GM18868 (cell line): ENCODE measurements at regions not wholly inside any gene's neighbourhood (a gene's known extent, or its start where the extent isn't known, plus 50 kb on each side); places are given as distances from the start of the nearest gene placed in this dataset.
A peak's percentile ranks its signal among the peaks of the same experiment; 100 is the strongest.

Experiments
- ATAC-seq: cut with Tn5 transposase; IDR thresholded peaks from one replicate; pipeline ENCODE4 v1.9.1; 2021; ENCODE audit warnings: mild to moderate bottlenecking, moderate library complexity; ENCODE audit not compliant: unreplicated experiment

DNA sequence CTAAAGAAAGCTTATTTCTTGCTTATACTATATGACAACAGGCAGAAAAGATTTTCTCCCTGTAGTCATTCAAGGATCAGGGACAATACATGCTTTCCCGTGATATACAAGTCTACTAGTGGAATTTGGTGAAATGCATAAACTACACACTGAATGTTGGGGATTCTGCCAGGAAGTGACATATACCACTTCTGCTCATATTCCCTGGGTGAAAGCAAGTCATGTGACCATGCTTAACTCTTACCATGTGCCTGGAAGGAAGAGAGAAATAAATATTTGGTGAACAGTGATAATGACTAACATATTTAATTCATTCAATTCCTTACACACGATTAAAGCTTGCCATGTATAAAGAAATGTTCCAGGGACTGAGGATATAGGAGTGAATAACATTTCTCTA lies 534.6 kb downstream of the PPARGC1A start:
- ATAC-seq: no peak

DNA sequence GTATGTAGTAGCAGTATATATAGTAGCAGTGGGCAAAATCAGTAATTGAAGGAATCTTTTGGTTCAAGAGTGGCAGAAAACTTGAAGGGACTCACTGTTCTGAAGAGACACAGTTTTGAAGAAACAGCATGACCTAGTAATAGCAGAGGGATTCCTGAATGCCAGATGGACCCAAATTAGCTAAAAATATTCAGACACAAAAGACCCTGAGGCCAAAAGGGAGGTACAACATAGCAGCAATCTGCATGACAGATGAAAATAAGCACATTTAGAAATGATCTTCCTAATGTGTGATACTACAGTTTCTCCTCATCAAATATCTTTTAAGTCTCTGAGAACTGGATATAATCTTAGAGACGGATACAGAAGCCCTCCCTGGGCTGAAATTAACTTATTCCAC lies 536.6 kb downstream of the PPARGC1A start:
- ATAC-seq: no peak

DNA sequence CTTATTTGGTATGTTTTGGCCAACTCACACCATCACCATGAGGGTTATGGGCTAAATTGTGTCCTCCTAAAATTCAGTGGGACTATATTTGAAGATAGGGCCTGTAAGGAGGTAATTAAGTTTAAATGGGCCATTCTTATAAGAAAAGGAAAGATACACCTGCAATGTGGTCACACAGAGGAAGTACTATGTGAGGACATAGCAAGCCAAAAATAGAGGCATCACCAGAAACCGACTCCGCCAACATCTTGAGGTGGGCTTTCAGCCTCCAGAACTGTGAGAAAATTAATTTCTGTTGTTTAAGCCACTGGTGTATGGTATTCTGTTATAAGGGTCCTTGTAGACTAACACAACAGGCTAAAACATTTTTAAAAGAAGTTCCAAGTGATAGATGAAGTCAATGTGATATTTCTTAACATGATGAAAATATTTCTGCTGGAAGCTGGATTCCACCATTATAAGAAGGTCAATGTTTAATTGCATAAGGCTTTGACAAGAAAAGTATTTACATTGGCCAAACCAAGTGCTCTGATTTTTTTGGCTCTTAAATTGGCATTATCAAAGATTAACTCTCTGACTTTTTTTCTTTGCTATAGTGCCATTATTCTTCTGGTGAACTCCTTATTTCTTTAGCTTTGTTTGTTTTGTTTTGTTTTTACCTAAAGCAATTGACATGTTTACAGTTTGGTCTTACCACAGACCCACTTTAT lies 540.9 kb downstream of the PPARGC1A start:
- peak; percentile 62 for ATAC-seq

DNA sequence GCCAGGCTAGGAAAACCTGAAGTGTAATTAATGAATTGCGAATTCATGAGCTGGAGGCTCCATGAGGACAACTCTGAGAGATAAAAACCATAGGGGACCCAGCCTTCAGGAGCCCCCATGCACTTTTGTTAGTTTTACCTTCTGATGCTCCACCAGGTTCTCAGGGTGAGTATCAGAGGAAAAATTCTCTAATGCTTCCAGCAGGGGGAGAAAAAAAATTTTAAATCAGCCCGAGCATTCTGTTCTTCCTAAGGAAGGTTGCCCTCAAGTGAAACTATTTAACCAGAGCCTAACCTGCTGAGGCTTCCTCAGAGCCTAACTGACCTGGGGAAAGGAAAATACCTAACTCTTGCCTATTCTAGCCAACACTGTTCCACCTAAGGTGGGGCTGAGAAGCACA lies 552.6 kb downstream of the PPARGC1A start:
- ATAC-seq: no peak

DNA sequence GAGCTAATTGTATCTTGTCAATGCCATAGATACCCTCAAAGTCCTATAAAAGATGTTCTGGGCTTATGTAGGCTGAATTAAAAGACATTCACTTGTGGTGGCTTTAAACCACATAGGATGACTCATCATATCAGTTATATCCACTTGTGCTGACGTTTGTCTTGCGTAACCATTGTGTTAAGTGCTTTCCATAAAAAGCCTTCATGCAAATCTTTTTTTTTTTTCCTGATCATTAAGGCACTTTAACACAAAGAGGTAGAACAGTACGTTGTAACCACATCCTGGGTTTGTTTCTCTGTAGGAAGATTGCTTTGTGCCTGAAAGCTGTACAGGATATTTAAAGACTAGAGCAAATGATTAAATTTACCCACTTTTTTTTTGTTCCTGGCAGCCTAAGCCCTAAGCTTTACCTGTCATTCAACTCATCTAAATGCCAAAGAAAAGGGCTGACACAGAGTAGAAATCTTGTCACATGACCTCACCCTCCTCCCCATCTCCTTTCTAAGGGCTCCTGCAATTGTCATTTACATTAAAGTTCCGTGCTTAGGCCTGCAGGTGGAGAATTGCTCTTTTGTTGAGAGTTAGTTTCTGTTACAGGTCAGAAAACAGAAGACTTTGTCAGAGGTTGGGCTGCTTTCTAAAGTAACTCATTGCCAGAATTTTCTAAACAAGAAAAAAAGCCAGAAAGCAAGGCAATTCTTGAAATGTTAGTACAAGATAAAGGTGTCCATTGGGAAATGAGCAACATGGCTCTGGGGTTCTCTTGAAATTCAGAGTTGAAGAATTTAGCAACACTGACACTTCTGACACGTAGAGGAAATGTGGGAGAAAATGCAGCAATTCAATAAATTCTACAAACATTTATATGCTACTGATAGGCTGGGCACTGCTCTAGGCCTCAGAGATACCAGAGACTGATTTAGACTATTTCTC lies 555.6 kb downstream of the PPARGC1A start:
- peak; percentile 82 for ATAC-seq

DNA sequence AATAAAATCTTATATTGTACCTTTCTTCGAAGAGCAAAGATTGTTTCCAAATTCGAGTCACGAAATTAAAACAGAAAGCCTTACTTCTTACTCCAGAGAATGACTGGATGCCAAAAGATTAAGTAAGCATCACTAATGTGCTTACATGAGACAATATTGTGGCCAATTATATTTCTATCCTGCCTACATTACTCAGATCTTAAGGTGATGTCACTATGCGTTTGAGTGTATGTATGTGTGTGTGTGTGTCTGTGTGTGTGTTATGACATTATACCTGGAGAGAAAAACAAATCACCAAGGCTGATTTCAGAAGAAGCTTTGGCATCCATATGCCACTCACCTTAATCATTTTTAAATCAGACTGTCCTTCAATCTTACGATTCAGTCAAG lies 556.3 kb downstream of the PPARGC1A start:
- peak; percentile 10 for ATAC-seq

DNA sequence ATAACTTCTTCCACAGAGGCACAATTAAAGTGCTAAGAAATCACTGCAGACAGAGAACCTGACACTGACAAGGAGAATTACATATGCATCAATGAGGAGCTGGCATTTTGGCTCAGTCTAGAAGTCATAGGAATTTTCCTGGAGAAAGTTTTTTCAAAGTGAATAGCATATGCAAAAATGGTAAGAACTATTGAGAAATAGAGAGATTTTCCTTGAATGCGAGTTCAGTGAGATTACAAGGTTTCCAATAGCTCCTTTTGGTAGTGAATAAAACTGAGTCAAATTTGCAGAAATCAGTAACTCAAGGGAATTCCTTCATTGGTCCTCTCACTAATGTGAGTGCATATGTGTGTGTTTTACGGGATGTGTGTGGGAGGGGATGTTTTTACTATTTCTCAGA lies 557.5 kb downstream of the PPARGC1A start:
- no peak for ATAC-seq

DNA sequence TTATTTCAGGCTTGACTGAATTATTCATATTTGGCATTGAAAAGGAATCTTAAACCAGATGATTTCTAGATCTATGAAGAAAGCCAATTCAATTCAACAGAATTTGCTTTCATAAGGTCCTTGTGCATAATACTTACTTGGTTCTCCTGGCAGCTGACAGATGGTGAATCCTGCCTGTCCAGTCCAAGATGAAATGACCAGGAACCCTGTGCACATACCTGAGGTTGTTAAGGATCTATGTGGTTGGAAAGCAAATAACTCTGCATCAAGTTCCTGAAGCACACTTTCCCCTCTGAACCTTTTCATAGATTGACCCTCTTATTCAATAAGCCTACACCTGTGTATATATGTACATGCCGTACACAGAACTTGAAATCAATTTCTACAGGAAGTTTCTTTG lies 562.7 kb downstream of the PPARGC1A start:
- ATAC-seq: no peak

DNA sequence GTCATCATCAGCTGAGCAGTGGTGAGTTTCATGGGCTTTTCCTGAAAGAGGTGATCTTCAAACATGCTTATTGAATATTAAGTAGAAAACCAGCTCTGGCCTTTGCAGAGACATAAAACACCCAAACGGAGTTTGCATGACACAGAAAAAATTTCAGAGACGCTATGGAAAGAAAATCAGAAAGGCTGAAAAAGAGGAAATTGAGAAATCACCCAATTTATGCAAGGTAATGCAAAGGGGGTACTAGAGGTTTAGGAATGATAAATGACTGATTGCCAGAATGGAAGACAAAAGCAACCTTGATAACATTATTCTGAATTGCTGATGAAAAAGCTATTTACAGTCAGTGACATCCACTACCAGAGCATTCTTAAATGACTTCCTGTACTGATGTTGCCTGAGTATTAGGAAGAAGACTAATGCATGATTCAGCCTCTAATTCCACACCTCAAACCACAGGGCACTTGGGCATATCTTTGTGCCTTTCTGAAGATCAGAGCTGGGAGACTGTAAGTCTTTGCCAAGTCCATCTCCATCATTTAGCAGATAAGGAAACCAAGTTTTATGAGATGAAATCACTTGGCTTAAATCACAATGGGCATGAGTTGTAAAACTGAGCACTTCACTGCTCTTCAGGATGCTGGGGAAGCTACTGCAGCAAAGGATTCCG lies 565.7 kb downstream of the PPARGC1A start:
- no peak for ATAC-seq

DNA sequence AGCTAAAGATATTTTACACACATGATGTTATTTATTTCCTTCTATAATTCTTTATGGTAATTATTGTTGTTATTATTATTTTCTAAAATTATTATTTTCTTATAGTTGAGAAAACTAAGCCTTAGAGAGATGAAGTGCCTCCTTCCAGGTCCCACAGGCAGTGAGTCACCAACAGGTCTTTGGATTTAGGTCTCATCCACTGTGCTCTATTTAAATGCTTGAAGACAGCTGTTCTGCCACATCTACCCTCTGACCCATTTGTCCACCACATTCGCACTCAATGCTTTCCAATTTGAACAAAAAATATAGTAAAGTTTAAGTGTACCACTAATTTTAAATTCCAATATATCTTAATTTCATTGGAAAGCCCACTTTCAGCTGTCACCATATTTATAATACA lies 566.4 kb downstream of the PPARGC1A start:
- ATAC-seq: no peak

DNA sequence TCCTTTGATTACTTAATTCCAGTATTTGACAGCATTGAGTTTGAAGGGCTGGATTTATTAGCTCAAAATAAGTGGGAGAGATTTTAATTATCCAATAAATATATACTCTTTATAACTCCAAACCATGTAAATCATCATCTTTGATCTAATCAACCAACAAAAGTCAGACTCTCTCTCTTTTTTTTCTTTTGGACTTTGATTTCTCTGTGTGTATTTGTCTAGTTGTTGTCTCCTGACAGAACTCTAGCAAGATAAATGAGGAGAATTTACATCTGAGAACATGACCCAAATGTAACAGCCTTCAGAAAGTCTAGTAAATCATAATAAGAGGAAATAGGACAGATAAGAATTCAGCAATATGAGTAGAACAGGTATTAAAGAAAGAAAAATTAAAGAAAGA lies 567.1 kb downstream of the PPARGC1A start:
- no peak for ATAC-seq

DNA sequence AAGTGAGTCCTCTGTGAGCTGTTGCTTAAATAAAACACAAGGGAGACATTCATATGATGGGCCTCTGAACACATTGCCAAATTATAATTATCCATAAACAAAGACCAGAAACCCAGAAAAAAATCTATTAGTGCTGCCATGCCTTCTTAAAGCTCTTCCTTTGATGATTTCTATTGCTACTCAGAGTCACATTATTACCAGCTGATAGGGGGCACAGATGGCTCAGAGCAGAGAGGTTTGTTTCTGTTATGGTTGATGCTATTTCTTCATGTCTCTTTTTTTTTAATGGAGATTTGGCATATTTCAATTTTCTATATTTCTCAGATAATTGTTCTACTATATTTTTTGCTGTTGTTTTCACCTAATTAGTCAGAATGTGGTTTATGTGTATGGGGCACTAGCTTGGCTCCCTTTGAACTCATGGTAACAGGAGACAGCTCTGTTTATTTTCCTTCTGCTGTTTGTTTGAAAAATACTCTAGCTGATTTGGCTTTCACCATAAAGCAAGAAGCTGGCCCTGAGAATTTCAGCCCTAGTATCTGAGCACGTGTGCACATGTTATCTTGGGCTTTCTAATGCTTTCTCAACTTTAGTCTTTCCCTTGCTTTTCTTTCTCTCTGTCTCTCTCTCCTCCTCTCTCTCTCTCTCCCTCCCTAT lies 568.8 kb downstream of the PPARGC1A start:
- ATAC-seq: no peak

DNA sequence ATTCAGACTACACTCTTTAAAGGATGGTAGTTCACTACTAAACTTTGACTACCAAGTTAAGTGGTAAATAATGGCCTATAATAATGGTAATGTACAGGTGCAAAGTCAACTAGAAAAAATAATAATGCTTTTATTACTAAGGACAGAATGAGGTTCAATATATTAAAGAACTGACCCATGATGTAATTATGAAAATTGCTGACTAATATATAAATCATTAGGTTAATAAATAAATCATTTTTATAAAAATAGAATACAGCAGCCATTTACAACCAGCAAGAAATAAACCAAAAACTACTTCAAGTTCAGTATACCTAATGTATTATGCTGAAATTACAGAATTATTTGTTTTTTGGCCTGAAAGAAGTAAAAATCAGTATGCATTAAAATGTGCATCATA lies 577.2 kb downstream of the PPARGC1A start:
- no peak for ATAC-seq

DNA sequence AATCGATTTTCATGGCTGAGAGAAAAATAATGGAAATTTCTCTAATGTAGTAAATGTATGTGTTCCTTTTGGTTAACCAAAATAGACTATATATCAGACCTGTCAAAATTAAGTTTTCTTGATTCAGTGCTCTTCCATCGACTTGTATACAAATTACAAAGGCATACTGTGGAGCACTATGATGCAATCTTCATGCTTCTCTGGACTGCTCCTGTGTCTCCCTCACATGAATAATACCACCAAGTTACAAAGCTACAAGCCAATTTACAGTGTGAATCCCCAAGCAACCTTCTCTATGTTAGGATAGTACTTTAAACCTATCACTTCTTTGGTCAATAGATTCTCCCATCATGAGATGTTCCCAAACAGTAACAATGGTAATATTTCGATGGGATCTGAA lies 577.9 kb downstream of the PPARGC1A start:
- no peak for ATAC-seq

DNA sequence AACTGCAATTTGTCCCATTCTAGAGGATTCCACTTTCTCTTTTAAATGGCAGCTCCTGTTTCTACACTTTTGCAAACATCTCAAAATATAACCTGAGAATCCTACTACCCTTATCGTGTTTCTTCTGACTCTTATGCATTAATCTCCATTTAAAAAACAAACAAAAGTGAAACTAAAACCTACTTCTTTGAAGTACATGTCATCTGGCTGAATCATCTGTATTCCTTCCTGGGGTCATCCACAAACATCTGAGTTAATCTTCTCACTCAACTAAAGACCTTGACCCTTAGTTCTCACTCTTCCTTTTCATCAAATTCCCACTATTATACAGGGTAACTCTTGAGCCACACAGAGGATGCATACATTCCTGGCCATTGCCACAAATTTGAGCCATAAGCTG lies 584.8 kb downstream of the PPARGC1A start:
- peak; percentile 55 for ATAC-seq

DNA sequence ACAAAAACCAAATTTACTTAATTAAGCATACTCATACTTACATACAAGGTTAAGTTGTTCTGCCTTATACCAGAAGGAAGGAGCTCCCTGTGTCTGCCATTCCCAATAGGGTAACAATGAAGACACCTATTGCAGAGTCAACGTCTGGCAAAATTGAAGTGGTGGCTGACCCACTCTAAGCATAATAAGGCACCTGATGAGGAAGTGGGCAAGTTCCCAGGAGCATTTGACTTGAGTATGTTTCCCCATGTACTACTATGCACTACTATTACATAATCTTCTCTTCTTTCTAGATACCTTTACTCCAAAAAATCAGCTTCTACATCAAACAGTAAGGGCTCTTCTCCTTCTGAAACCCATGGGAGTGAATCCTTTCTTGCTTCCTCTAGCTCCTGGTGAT lies 591.5 kb downstream of the PPARGC1A start:
- ATAC-seq: no peak

DNA sequence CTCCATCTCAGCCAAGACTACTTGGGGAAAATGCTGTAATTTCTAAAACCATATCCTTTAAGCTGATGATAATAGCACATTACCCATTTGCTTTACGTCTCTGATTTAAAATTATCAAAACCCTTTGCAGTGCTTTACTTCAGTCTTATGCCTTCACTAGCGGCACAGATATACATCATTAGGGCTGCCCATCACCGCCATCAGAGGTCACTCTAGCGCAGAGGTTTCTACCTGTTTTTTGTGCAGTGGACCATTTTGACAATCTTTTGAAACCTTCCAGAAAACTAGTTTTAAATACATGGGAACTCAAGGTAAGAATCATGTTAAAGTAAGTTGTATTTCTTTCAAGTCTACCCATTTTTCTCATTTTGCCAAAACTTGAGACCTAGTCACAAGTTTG lies 592.5 kb downstream of the PPARGC1A start:
- ATAC-seq: no peak

DNA sequence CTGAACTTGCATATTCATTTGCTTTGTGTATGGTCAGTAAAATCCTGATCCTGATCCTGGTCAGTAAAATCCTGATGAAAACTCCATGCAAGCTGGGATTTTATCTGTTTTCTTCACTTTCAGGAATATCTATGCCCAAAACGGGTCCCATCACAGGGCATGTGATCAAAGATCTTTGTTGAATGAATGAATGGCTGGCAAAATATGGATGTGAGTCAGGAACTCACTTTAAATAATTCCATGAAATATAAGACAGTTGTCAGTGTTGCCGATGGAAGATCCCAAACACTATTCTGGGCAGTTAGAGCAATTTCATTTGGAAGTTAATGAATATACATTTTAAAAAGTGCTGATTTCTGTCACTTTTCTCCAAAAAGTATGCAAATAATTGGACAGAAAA lies 598.4 kb downstream of the GBA3 start:
- ATAC-seq: no peak

DNA sequence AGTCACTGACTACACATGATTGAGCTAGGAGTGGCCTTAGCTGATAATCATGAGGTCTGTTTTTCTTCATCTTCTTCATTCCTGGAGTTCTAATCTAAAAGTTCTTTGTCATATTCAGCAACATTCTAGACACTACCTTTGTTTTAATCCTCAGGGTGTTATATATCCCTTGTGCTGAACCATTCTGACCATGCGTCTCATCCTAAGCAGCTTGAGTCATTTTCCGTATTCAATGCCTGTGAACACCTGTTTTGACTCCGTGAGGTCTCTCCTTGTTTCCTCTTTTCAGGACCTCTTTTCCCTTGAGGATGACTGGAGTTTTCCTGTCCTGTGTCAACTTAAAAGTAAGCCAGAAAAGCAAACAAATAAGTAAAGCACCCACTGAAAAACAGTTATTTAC lies 597.9 kb downstream of the GBA3 start:
- no peak for ATAC-seq

DNA sequence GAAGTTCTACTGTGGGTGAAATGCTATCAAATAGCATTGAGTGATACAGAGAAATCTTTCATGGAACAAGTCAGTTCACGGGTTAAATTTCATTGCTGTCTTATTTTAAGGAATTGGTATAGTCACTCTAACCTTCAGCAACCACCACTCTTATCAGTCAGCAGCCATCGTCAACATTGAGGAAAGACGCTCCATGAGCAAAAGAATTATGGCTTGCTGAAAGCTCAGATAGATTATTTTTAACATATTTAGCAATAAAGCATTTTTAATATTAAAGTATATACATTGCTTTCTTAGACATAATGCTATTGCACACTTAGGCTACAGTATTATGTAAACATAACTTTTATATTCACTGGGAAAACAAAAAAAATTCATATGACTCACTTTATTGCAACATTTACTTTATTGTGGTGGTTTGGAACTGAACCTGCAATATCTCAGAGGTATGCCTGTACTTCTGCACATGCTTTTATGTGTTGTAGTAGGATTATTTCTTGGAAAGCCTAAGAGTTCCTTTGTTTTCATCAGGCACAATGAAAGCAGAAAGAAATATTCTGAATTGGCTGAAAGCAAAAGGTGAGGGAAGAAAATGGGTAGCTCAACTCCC lies 586.7 kb downstream of the GBA3 start:
- no peak for ATAC-seq

DNA sequence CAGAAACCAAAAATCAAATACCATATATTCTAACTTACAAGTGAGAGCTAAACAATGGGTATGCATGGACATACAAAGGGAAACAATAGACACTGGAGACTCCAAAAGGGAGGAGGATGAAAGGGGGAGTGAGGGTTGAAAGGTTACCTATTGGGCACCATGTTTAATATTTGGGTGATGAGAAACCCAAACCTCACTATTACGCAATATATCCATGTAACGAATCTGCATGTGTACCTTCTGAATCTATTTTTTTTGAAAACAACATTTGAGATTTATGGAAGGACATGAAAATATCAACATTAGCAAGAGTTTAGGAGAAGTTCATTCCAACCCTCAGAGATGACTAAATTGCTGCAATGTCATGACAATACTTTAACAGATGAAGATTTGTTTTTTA lies 586.1 kb downstream of the GBA3 start:
- ATAC-seq: no peak
